ENCODE measurements at regions not wholly inside any gene's neighbourhood (a gene's known extent, or its start where the extent isn't known, plus 50 kb on each side); places are given as distances from the start of the nearest gene placed in this dataset.

DNA sequence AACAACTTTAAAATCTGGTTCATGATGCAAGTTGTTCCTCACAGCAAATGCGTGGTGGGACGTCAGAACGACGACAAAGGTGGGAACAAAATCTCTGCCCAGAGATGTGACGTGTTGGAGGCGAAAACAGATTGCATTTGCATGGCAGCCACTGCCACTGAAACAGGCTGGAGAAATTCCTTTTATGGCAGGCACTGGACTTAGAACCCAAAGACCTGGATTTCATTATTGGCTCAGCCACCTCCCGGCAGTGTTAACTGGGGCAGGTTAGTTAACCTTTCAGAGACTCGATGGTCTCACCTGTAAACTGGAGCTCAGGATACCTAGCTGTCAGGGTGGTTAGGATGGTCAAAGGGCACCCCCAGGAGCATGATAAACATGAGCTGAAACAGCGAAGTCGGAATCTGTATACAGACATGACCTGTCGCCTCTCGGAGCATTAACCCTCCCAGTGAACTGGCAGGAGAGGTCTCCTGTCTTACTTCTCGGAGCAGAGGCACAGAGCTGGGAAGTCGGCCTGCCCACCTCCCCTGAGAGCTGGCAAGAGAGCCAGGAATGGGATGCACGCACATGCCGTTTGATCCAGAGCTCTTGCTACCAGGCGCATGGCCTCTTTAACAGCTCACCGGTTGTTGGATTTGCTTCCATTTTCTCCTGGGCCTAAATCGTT, 59.2 kb upstream of the TARBP1 start (continued):
- TF ChIP-seq, protein P1, sequence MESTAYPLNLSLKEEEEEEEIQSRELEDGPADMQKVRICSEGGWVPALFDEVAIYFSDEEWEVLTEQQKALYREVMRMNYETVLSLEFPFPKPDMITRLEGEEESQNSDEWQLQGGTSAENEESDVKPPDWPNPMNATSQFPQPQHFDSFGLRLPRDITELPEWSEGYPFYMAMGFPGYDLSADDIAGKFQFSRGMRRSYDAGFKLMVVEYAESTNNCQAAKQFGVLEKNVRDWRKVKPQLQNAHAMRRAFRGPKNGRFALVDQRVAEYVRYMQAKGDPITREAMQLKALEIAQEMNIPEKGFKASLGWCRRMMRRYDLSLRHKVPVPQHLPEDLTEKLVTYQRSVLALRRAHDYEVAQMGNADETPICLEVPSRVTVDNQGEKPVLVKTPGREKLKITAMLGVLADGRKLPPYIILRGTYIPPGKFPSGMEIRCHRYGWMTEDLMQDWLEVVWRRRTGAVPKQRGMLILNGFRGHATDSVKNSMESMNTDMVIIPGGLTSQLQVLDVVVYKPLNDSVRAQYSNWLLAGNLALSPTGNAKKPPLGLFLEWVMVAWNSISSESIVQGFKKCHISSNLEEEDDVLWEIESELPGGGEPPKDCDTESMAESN (CRISPR knock-in tag; conservative IDR thresholded peaks at IDR 0.05): 0 out of 2 replicates have a peak, but pooled peaks have one; percentile 56
- peak; percentile 63 for TF ChIP-seq CBX1 (IDR thresholded peaks at IDR 0.05; ENCODE audit: low read depth)
- TF ChIP-seq RBFOX2 (IDR thresholded peaks at IDR 0.05; ENCODE audit: low read depth, low read length): no peak
- TF ChIP-seq ZC3H13 (CRISPR knock-in tag; IDR thresholded peaks at IDR 0.05): no peak
- TF ChIP-seq ZNF562 (CRISPR knock-in tag; IDR thresholded peaks at IDR 0.05; ENCODE audit: borderline replicate concordance): no peak
- peak; percentile 81 for TF ChIP-seq ZNF644 (CRISPR knock-in tag; IDR thresholded peaks at IDR 0.05; ENCODE audit: low read depth)
- TF ChIP-seq, protein P2, sequence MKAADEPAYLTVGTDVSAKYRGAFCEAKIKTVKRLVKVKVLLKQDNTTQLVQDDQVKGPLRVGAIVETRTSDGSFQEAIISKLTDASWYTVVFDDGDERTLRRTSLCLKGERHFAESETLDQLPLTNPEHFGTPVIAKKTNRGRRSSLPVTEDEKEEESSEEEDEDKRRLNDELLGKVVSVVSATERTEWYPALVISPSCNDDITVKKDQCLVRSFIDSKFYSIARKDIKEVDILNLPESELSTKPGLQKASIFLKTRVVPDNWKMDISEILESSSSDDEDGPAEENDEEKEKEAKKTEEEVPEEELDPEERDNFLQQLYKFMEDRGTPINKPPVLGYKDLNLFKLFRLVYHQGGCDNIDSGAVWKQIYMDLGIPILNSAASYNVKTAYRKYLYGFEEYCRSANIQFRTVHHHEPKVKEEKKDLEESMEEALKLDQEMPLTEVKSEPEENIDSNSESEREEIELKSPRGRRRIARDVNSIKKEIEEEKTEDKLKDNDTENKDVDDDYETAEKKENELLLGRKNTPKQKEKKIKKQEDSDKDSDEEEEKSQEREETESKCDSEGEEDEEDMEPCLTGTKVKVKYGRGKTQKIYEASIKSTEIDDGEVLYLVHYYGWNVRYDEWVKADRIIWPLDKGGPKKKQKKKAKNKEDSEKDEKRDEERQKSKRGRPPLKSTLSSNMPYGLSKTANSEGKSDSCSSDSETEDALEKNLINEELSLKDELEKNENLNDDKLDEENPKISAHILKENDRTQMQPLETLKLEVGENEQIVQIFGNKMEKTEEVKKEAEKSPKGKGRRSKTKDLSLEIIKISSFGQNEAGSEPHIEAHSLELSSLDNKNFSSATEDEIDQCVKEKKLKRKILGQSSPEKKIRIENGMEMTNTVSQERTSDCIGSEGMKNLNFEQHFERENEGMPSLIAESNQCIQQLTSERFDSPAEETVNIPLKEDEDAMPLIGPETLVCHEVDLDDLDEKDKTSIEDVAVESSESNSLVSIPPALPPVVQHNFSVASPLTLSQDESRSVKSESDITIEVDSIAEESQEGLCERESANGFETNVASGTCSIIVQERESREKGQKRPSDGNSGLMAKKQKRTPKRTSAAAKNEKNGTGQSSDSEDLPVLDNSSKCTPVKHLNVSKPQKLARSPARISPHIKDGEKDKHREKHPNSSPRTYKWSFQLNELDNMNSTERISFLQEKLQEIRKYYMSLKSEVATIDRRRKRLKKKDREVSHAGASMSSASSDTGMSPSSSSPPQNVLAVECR (CRISPR knock-in tag; IDR thresholded peaks at IDR 0.05; ENCODE audit: borderline replicate concordance): peak; percentile 34; the same call in 1 of the 2 replicates
- TF ChIP-seq, protein P3, sequence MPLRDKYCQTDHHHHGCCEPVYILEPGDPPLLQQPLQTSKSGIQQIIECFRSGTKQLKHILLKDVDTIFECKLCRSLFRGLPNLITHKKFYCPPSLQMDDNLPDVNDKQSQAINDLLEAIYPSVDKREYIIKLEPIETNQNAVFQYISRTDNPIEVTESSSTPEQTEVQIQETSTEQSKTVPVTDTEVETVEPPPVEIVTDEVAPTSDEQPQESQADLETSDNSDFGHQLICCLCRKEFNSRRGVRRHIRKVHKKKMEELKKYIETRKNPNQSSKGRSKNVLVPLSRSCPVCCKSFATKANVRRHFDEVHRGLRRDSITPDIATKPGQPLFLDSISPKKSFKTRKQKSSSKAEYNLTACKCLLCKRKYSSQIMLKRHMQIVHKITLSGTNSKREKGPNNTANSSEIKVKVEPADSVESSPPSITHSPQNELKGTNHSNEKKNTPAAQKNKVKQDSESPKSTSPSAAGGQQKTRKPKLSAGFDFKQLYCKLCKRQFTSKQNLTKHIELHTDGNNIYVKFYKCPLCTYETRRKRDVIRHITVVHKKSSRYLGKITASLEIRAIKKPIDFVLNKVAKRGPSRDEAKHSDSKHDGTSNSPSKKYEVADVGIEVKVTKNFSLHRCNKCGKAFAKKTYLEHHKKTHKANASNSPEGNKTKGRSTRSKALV (CRISPR knock-in tag; IDR thresholded peaks at IDR 0.05): no peak
- TF ChIP-seq ZNF121 (CRISPR knock-in tag; IDR thresholded peaks at IDR 0.05): peak; percentile 93
- no peak for TF ChIP-seq HMGA1 (CRISPR knock-in tag; conservative IDR thresholded peaks at IDR 0.05)
- no peak for TF ChIP-seq NFRKB (IDR thresholded peaks at IDR 0.05)
- no peak for TF ChIP-seq TRIM24 (CRISPR knock-in tag; IDR thresholded peaks at IDR 0.05)
- no peak for TF ChIP-seq ZNF224 (CRISPR knock-in tag; IDR thresholded peaks at IDR 0.05)
- TF ChIP-seq ZNF136 (CRISPR knock-in tag; IDR thresholded peaks at IDR 0.05; ENCODE audit: low read depth): no peak
- TF ChIP-seq, protein P4, sequence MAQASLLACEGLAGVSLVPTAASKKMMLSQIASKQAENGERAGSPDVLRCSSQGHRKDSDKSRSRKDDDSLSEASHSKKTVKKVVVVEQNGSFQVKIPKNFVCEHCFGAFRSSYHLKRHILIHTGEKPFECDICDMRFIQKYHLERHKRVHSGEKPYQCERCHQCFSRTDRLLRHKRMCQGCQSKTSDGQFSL (CRISPR knock-in tag; IDR thresholded peaks at IDR 0.05): no peak
- TF ChIP-seq, protein P5, sequence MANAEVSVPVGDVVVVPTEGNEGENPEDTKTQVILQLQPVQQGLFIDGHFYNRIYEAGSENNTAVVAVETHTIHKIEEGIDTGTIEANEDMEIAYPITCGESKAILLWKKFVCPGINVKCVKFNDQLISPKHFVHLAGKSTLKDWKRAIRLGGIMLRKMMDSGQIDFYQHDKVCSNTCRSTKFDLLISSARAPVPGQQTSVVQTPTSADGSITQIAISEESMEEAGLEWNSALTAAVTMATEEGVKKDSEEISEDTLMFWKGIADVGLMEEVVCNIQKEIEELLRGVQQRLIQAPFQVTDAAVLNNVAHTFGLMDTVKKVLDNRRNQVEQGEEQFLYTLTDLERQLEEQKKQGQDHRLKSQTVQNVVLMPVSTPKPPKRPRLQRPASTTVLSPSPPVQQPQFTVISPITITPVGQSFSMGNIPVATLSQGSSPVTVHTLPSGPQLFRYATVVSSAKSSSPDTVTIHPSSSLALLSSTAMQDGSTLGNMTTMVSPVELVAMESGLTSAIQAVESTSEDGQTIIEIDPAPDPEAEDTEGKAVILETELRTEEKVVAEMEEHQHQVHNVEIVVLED (CRISPR knock-in tag; IDR thresholded peaks at IDR 0.05; ENCODE audit: borderline replicate concordance): no peak; the same call in 1 of the 2 replicates
- no peak for TF ChIP-seq BORCS8-MEF2B (CRISPR knock-in tag; IDR thresholded peaks at IDR 0.05)
- TF ChIP-seq ZNF468 (CRISPR knock-in tag; IDR thresholded peaks at IDR 0.05): no peak
- TF ChIP-seq TSC22D2 (CRISPR knock-in tag; IDR thresholded peaks at IDR 0.05; ENCODE audit: borderline replicate concordance): no peak
- no peak for TF ChIP-seq ZNF124 (CRISPR knock-in tag; IDR thresholded peaks at IDR 0.05)
- no peak for TF ChIP-seq ZNF12 (CRISPR knock-in tag; IDR thresholded peaks at IDR 0.05)
- no peak for TF ChIP-seq HCFC1 (IDR thresholded peaks at IDR 0.05; ENCODE audit: low read depth, low read length)

Data from HepG2 (cell line).